Neuronal stem cell (in vitro differentiated cells): ENCODE measurements at regions not wholly inside any gene's neighbourhood (a gene's known extent, or its start where the extent isn't known, plus 50 kb on each side); places are given as distances from the start of the nearest gene placed in this dataset.
"Not testable (repeated sequence)": the region's sequence is repeated elsewhere in the genome, so short reads cannot be mapped to it uniquely, and the experiment has no call there.

Experiments
- DNase-seq: peaks from one replicate; pipeline ENCODE4 v3.0.0-alpha.2; 2013; ENCODE audit warnings: low spot score
- H2AFZ ChIP-seq: one replicate; pipeline ENCODE4 v1.6.1; 2013; ENCODE audit warnings: mild to moderate bottlenecking, low read length, inconsistent platforms
- H2AK5ac ChIP-seq: 2 replicates; pipeline ENCODE4 v1.6.1; 2013; ENCODE audit warnings: low read depth, mild to moderate bottlenecking, inconsistent platforms, low read length, moderate library complexity, mixed read lengths
- H2BK120ac ChIP-seq: 2 replicates; pipeline ENCODE4 v1.6.1; 2013; ENCODE audit warnings: low read depth, mild to moderate bottlenecking, inconsistent platforms, low read length, moderate library complexity, mixed read lengths
- H2BK12ac ChIP-seq: one replicate; pipeline ENCODE4 v1.6.1; 2013; ENCODE audit warnings: low read length, inconsistent platforms
- H2BK15ac ChIP-seq: 2 replicates; pipeline ENCODE4 v1.6.1; 2013; ENCODE audit warnings: mild to moderate bottlenecking, low read length, inconsistent platforms, mixed read lengths
- H2BK5ac ChIP-seq: one replicate; pipeline ENCODE4 v1.6.1; 2013; ENCODE audit warnings: inconsistent platforms, mild to moderate bottlenecking, low read length, moderate library complexity
- H3K14ac ChIP-seq: one replicate; pipeline ENCODE4 v1.6.1; 2013; ENCODE audit warnings: low read length, inconsistent platforms
- H3K18ac ChIP-seq: 2 replicates; pipeline ENCODE4 v1.6.1; 2013; ENCODE audit warnings: low read length, inconsistent platforms
- H3K23ac ChIP-seq: 2 replicates; pipeline ENCODE4 v1.6.1; 2013; ENCODE audit warnings: low read depth, mild to moderate bottlenecking, mixed read lengths, low read length, inconsistent platforms; ENCODE audit not compliant: poor library complexity
- H3K27ac ChIP-seq: replicated peaks from 3 replicates; pipeline ENCODE4 v1.5.1; 2013; ENCODE audit warnings: low read length, inconsistent platforms
- H3K27me3 ChIP-seq, 3 experiments: 2 replicates each; pipeline ENCODE4 v1.6.1; 2013; ENCODE audit warnings: low read length in 3 of 3, mild to moderate bottlenecking in 2 of 3, inconsistent platforms in 1 of 3, low read depth in 1 of 3, mixed read lengths in 1 of 3, moderate library complexity in 1 of 3; ENCODE audit not compliant: control insufficient read depth in 3 of 3, insufficient read depth in 3 of 3
- H3K36me3 ChIP-seq, 2 donors: replicated peaks in 1 of 2; 2 replicates each; pipeline ENCODE4 v1.6.1; 2013; ENCODE audit warnings: low read length in 2 of 2; ENCODE audit not compliant: control insufficient read depth in 2 of 2, insufficient read depth in 2 of 2
- H3K4ac ChIP-seq: 2 replicates; pipeline ENCODE4 v1.6.1; 2013; ENCODE audit warnings: inconsistent platforms, mild to moderate bottlenecking, low read length, moderate library complexity
- H3K4me1 ChIP-seq, 2 donors: 1 replicate in 1 of 2; 2 replicates in 1 of 2; pipeline ENCODE4 v1.6.1; 2013; ENCODE audit warnings: low read length in 2 of 2, low read depth in 1 of 2; ENCODE audit not compliant: control insufficient read depth in 2 of 2, insufficient read depth in 1 of 2
- H3K4me2 ChIP-seq: one replicate; pipeline ENCODE4 v1.6.1; 2013; ENCODE audit warnings: mild to moderate bottlenecking, low read length, inconsistent platforms; ENCODE audit not compliant: insufficient read depth, poor library complexity, severe bottlenecking
- H3K4me3 ChIP-seq, 2 donors: 2 replicates each; pipeline ENCODE4 v1.5.1; 2013; ENCODE audit warnings: low read length in 2 of 2, mild to moderate bottlenecking in 2 of 2, inconsistent platforms in 1 of 2, moderate library complexity in 1 of 2
- H3K79me1 ChIP-seq: one replicate; pipeline ENCODE4 v1.6.1; 2013; ENCODE audit warnings: low read depth, mild to moderate bottlenecking, inconsistent platforms, low read length, moderate library complexity
- H3K9ac ChIP-seq: one replicate; pipeline ENCODE4 v1.6.1; 2013; ENCODE audit warnings: mild to moderate bottlenecking, low read depth, low read length, inconsistent platforms; ENCODE audit not compliant: poor library complexity
- H3K9me3 ChIP-seq, 2 donors: replicated peaks in 1 of 2; 2 replicates each; pipeline versions ENCODE3 to v1.6.1; 2013; ENCODE audit warnings: low read length in 2 of 2, mild to moderate bottlenecking in 2 of 2, inconsistent platforms in 1 of 2, low read depth in 1 of 2, mixed read lengths in 1 of 2, moderate library complexity in 1 of 2; ENCODE audit not compliant: control insufficient read depth in 2 of 2, insufficient read depth in 1 of 2
- H4K8ac ChIP-seq: one replicate; pipeline ENCODE4 v1.6.1; 2013; ENCODE audit warnings: low read depth, mild to moderate bottlenecking, inconsistent platforms, low read length, moderate library complexity
- H4K91ac ChIP-seq: one replicate; pipeline ENCODE4 v1.6.1; 2013; ENCODE audit warnings: low read length, low read depth, mild to moderate bottlenecking, inconsistent platforms; ENCODE audit not compliant: poor library complexity
- WGBS, 2 donors: extraction: QIAGEN DNeasy Blood & Tissue Kit; methylation state at CpG; one replicate each; pipeline ENCODE4 v1.1.7; 2013; ENCODE audit warnings: missing lambda C conversion rate in 2 of 2, mixed read lengths in 1 of 2; ENCODE audit not compliant: insufficient read length in 2 of 2, insufficient replicate concordance in 1 of 2; ENCODE audit errors: extremely low coverage in 2 of 2; 5-methylcytosine and 5-hydroxymethylcytosine counted together

DNA sequence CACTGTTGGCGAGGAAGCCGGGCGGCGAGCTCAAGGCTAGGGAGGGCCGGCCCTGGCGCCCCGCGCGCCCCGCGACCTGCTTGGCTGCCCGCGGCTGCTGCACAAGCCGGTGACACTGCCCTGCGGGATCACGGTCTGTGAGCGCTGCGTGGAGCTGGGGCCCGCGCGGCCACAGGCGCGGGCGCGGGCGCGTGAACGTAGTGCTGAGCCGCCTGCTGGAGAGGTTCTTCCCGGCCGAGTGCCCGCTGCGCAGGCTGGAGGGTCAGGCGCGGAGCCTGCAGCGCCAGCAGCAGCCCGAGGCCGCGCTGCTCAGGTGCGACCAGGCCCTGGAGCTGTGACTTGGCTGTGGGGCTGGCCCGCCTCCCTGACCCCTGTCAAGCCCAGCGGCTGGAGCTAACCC, 572.3 kb downstream of the TUBA3C start:
- H2AK5ac ChIP-seq, H3K4me1 ChIP-seq, H3K4me2 ChIP-seq, H3K27me3 ChIP-seq, H3K79me1 ChIP-seq, H3K4me3 ChIP-seq, H2BK15ac ChIP-seq, H4K8ac ChIP-seq, H3K4ac ChIP-seq, H2BK120ac ChIP-seq, H2BK5ac ChIP-seq, H3K23ac ChIP-seq, H3K9ac ChIP-seq, H3K9me3 ChIP-seq, DNase-seq, H4K91ac ChIP-seq, H2BK12ac ChIP-seq, H3K18ac ChIP-seq, H3K27ac ChIP-seq, H2AFZ ChIP-seq, H3K36me3 ChIP-seq, H3K14ac ChIP-seq: not testable (repeated sequence)
- no CpG with 5 or more reads among the region's 42 CpGs for WGBS, 2 donors

DNA sequence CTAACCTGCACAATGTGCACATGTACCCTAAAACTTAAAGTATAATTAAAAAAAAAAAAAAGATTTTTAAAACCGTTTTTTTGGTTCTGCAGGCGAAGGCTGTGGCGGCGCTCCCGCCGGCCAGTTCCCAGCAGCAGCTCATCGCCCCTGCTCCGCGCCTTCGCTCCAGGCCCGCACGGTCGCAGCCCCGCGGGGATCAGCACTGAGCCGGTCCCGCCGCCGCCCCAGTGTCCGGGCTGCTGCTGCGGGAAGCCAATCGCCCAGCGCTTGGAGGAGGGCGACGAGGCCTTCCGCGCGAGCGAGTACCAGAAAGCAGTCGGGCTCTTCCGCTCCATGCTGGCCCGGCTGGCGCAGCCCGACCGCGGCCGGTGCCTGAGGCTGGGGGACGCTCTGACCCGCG, 572.8 kb downstream of the TUBA3C start:
- not testable (repeated sequence) for H3K9ac ChIP-seq, H3K27ac ChIP-seq, H3K4ac ChIP-seq, DNase-seq, H3K4me2 ChIP-seq, H4K91ac ChIP-seq, H2BK120ac ChIP-seq, H3K18ac ChIP-seq, H3K27me3 ChIP-seq, H2BK5ac ChIP-seq, H3K79me1 ChIP-seq, H2AFZ ChIP-seq, H3K36me3 ChIP-seq, H3K23ac ChIP-seq, H3K14ac ChIP-seq, H3K4me3 ChIP-seq, H2BK12ac ChIP-seq, H3K4me1 ChIP-seq, H4K8ac ChIP-seq, H2BK15ac ChIP-seq, H2AK5ac ChIP-seq, H3K9me3 ChIP-seq
- WGBS, 2 donors, result no CpG with 5 or more reads among the region's 40 CpGs

DNA sequence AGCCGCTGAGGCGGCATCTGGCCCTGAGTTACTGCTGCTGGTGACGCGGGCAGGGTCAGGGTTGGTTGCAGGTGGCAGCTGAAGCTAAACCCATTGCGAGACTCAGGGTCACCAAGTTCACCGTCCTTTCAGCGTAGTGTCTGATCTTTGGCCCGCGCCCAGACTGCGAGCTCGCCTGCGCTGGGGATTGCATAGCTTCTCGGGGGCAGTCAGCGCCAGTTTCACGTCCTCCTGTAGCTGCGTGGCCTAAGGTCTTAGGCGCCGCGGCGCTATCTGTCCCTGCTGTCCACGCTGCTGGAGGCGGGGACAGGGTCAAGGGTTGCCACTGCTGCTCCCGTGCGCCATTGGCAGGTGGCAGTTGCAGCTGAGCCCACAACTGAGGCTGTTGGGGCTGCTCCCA, 581.3 kb downstream of the TUBA3C start:
- not testable (repeated sequence) for H3K14ac ChIP-seq, H2BK12ac ChIP-seq, H3K4me1 ChIP-seq, H2AFZ ChIP-seq, H3K9me3 ChIP-seq, H3K18ac ChIP-seq, H2AK5ac ChIP-seq, H3K4me2 ChIP-seq, DNase-seq, H3K79me1 ChIP-seq, H3K27me3 ChIP-seq, H2BK15ac ChIP-seq, H2BK120ac ChIP-seq, H3K36me3 ChIP-seq, H3K23ac ChIP-seq, H4K91ac ChIP-seq, H3K27ac ChIP-seq, H3K9ac ChIP-seq, H3K4ac ChIP-seq, H4K8ac ChIP-seq, H2BK5ac ChIP-seq, H3K4me3 ChIP-seq
- WGBS, 2 donors, result no CpG with 5 or more reads among the region's 24 CpGs

DNA sequence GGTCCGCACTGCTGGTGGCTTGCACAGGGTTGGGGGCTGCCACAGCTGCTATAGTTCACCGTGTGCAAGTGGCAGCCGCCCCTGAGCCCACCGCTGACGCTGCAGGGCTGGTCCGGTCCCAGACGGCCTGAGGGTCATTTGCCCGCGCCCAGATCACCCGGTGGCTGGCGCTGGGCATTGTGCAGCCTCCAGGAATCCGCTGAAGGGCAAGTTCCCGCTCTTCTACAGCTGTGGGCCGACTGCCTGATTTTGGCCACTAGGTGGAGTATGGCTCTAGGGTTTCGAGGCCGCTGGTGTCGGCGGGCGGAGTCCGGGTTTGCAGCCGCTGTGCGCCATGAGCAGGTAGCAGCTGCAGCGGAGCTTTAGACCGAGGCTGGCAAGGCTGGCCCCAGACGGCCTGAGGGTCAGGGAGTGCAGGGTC, 581.8 kb downstream of the TUBA3C start:
- not testable (repeated sequence) for H3K9me3 ChIP-seq, H2BK15ac ChIP-seq, H3K79me1 ChIP-seq, H3K4me3 ChIP-seq, H4K91ac ChIP-seq, H3K18ac ChIP-seq, H2BK12ac ChIP-seq, DNase-seq, H3K4me1 ChIP-seq, H2BK5ac ChIP-seq, H3K9ac ChIP-seq, H3K14ac ChIP-seq, H2AFZ ChIP-seq, H3K27me3 ChIP-seq, H2AK5ac ChIP-seq, H3K4me2 ChIP-seq, H4K8ac ChIP-seq, H3K27ac ChIP-seq, H3K36me3 ChIP-seq, H2BK120ac ChIP-seq, H3K23ac ChIP-seq, H3K4ac ChIP-seq
- no CpG with 5 or more reads among the region's 25 CpGs for WGBS, 2 donors
